ENCODE measurements at regions not wholly inside any gene's neighbourhood (a gene's known extent, or its start where the extent isn't known, plus 50 kb on each side); places are given as distances from the start of the nearest gene placed in this dataset.

DNA sequence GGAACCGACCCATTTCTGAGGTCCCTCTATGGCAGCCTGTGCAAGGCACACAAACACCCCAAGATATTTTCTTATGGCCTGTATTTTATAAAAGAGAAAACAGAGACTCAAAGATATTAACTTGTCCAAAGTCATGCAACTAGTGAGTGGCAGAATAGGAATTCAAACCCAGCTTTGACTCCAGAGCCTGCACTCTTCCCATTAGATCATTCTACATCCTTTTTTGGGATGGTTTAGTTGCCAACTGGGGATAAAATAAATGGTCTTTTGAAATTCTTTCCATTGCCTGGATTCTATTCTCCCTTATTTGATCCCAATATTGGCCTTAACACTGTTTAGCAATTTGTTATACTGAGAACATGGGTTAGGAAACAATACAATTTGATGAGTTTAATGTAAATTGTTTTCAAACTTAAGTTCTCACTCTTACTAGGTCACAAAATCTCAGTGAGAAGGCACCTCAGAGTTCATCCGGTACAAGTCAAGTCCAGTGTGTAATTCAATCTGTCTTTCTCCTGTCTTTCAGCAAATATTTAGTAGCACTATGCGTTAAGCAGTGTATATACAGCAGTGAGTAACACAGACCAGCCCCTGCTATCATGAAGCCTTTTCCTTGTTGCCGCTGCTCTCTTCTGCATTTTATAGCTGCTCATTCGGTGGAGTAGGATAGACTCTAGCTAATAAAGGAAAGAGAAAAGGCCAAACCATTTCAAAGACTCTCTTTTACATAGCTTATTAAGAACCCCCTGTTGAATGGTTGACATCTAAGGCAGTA is 162.1 kb upstream of the IFNG-AS1 start:
- H3K36me3 ChIP-seq (ENCODE audit: control insufficient read depth, insufficient read depth, low read length): no peaks in the 10 kb centered on the region
- H3K27me3 ChIP-seq (replicated peaks; ENCODE audit: control insufficient read depth, insufficient read depth, low read length): no peaks in the 10 kb centered on the region
- no peak for DNase-seq (ENCODE audit: extremely low read depth, insufficient read length)
- no peak overlapping the region for H3K4me3 ChIP-seq (replicated peaks; ENCODE audit: low read depth, low read length)
- TF ChIP-seq CTCF (IDR thresholded peaks at IDR 0.05; ENCODE audit: insufficient read depth, low read length, poor library complexity, severe bottlenecking): no peak

DNA sequence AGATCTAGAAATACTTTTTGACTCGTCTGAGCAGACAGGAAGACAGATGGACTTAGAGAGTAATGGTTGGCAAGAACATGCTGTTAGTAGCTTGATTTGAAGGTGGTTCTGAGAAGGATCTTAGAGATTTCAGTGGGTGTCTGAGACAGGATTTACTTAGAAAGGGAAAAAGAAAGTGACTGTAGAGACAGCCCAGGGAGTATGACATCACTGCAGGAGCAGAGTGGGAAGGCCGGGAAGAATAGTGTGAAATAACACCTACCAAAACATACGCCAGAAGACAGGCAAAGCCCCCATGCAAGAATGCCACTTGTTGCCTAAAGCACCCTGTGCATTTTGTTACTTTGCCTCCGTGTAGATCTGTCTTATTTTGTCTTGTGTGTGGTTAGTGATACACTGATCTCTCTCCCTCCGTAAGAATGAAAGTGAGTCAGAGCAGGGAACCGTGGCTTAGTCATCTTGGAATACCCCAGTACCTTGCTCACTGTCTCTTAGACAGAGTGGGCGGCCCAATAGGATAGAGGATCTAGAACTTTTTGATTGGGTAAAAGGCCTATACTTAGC is 161.3 kb upstream of the IFNG-AS1 start:
- peak; percentile 42 for DNase-seq (ENCODE audit: extremely low read depth, insufficient read length)
- TF ChIP-seq CTCF (IDR thresholded peaks at IDR 0.05; ENCODE audit: insufficient read depth, low read length, poor library complexity, severe bottlenecking): no peak
- no peaks in the 10 kb centered on the region for H3K36me3 ChIP-seq (ENCODE audit: control insufficient read depth, insufficient read depth, low read length)
- H3K4me3 ChIP-seq (replicated peaks; ENCODE audit: low read depth, low read length): no peak overlapping the region
- H3K27me3 ChIP-seq (replicated peaks; ENCODE audit: control insufficient read depth, insufficient read depth, low read length): no peaks in the 10 kb centered on the region

DNA sequence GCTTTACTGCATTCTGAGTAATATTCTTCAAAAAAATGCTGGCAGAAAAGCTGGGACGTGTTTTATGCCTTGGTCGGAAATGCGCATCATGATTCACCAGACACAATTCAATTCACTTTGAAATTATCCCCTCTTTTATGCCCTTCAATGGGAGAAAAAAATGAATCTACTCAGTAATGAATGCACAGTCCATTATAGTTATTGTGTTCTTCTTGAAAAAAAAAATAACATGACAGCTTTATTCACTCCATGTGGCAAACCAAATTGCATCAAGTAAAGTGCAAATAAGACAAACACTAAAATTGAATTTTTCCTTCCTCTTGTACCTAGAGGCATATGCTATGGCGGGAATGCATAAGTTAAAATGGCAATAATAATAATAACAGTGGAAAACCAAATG is 159.4 kb upstream of the IFNG-AS1 start:
- no peaks in the 10 kb centered on the region for H3K27me3 ChIP-seq (replicated peaks; ENCODE audit: control insufficient read depth, insufficient read depth, low read length)
- no peaks in the 10 kb centered on the region for H3K36me3 ChIP-seq (ENCODE audit: control insufficient read depth, insufficient read depth, low read length)
- DNase-seq (ENCODE audit: extremely low read depth, insufficient read length): no peak
- no peak overlapping the region for H3K4me3 ChIP-seq (replicated peaks; ENCODE audit: low read depth, low read length)
- TF ChIP-seq CTCF (IDR thresholded peaks at IDR 0.05; ENCODE audit: insufficient read depth, low read length, poor library complexity, severe bottlenecking): no peak

GRCh38 chr12:67832155-67832554 is 157.1 kb upstream of the IFNG-AS1 start:
- Histone ChIP-seq H3K4me3 (replicated peaks; ENCODE audit: low read depth, low read length) (no peak overlapping the region), H3K36me3 (ENCODE audit: control insufficient read depth, insufficient read depth, low read length) (no peaks in the 10 kb centered on the region), H3K27me3 (replicated peaks; ENCODE audit: control insufficient read depth, insufficient read depth, low read length) (no peaks in the 10 kb centered on the region)
- TF ChIP-seq CTCF (IDR thresholded peaks at IDR 0.05; ENCODE audit: insufficient read depth, low read length, poor library complexity, severe bottlenecking): no peak
- no peak for DNase-seq (ENCODE audit: extremely low read depth, insufficient read length)

DNA sequence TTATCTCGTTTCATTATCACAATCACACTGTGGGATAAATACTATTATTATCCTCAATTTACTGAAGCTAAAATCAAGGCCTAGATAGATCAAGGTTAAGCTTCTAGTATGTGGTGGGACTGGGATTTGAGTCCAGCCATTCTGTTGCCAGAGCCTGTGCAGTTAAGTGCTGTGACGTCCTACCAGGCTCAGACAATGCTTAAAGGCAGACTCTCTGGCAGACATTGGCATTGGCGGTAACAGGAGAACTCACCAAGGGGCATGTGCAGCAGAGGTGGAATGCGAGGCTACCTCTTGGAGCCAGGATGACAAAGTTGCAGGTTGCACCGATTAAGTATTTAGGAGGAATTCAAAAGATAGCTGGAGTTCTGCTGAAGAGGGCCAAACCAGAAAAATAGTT is 155.6 kb upstream of the IFNG-AS1 start:
- no peaks in the 10 kb centered on the region for H3K27me3 ChIP-seq (replicated peaks; ENCODE audit: control insufficient read depth, insufficient read depth, low read length)
- H3K4me3 ChIP-seq (replicated peaks; ENCODE audit: low read depth, low read length): no peak overlapping the region
- TF ChIP-seq CTCF (IDR thresholded peaks at IDR 0.05; ENCODE audit: insufficient read depth, low read length, poor library complexity, severe bottlenecking): no peak
- H3K36me3 ChIP-seq (ENCODE audit: control insufficient read depth, insufficient read depth, low read length): no peaks in the 10 kb centered on the region
- no peak for DNase-seq (ENCODE audit: extremely low read depth, insufficient read length)
